GM13977 (cell line): ENCODE measurements at regions not wholly inside any gene's neighbourhood (a gene's known extent, or its start where the extent isn't known, plus 50 kb on each side); places are given as distances from the start of the nearest gene placed in this dataset.

Experiments
- DNase-seq: peaks from one replicate; pipeline ENCODE4 v3.0.0; 2012; ENCODE audit warnings: low spot score
- CTCF ChIP-seq: IDR thresholded peaks from 2 replicates; pipeline ENCODE4 v1.5.1; 2012; ENCODE audit warnings: mild to moderate bottlenecking, control low read depth; ENCODE audit not compliant: insufficient read depth; ENCODE audit errors: extremely low read depth, missing control alignments
- in situ Hi-C: fragments of 300-500 bp; cut with MboI; formaldehyde crosslinking; loops from one replicate; pipeline ENCODE4 v1.12.0; 2022; ENCODE audit warnings: low sequenced_read_pairs, low pct_unique_long_range_greater_than_20kb, mixed read lengths, inconsistent platforms; ENCODE audit not compliant: unreplicated experiment

GRCh38 chr11:130582176-130582575 lies 133.7 kb downstream of the ADAMTS15 start:
- TF ChIP-seq CTCF = no peak
- DNase-seq = no peak
- in situ Hi-C loops = no loop called here

GRCh38 chr11:130582981-130583380 lies 134.5 kb downstream of the ADAMTS15 start:
- in situ Hi-C loops = no loop called here
- TF ChIP-seq CTCF = no peak
- DNase-seq = no peak

GRCh38 chr11:130583801-130584211 lies 135.4 kb downstream of the ADAMTS15 start:
- TF ChIP-seq CTCF = no peak

GRCh38 chr11:130585545-130585944 lies 137.1 kb downstream of the ADAMTS15 start:
- no peak for DNase-seq
- no peak for TF ChIP-seq CTCF
- in situ Hi-C loops = no loop called here

More at GRCh38 chr11:130583801-130584211, 135.4 kb downstream of the ADAMTS15 start:
- no peak for DNase-seq
- in situ Hi-C loops = no loop called here

GRCh38 chr11:130587658-130588057 lies 139.2 kb downstream of the ADAMTS15 start:
- DNase-seq = no peak
- TF ChIP-seq CTCF = no peak
- in situ Hi-C loops = no loop called here

GRCh38 chr11:130588471-130588870 lies 140.0 kb downstream of the ADAMTS15 start:
- no peak for DNase-seq
- no peak for TF ChIP-seq CTCF
- in situ Hi-C loops = no loop called here

GRCh38 chr11:130592056-130592455 lies 143.6 kb downstream of the ADAMTS15 start:
- DNase-seq = no peak
- TF ChIP-seq CTCF = no peak
- in situ Hi-C loops = no loop called here
